ENCODE measurements at regions not wholly inside any gene's neighbourhood (a gene's known extent, or its start where the extent isn't known, plus 50 kb on each side); places are given as distances from the start of the nearest gene placed in this dataset.

- Histone ChIP-seq H3K79me2 (ENCODE audit: control insufficient read depth, insufficient read depth, low read length) (no peaks in the 10 kb centered on the region), H3K9ac (ENCODE audit: control insufficient read depth, insufficient read depth, low read length) (no peak overlapping the region), H3K4me3 (no peak overlapping the region), H2AFZ (ENCODE audit: control insufficient read depth, low read depth, low read length) (peak overlapping the region; percentile 4; the same call in 1 of the 2 replicates), H4K20me1 (ENCODE audit: control insufficient read depth, insufficient read depth) (no peaks in the 10 kb centered on the region), H3K4me2 (ENCODE audit: control insufficient read depth, insufficient read depth) (no peak overlapping the region), H3K36me3 (ENCODE audit: control insufficient read depth in 2 of 2, insufficient read depth in 2 of 2, low read length in 1 of 2) (no peaks in the 10 kb centered on the region), H3K27me3 (replicated peaks in 1 of 2; ENCODE audit: control insufficient read depth in 2 of 2, insufficient read depth in 2 of 2, low read length in 1 of 2) (no peaks in the 10 kb centered on the region), H3K9me3 (replicated peaks; ENCODE audit: control insufficient read depth, insufficient read depth, low read length) (no peaks in the 10 kb centered on the region), H3K4me1 (ENCODE audit: control insufficient read depth, insufficient read depth, low read length) (no peaks in the 10 kb centered on the region), H3K27ac (ENCODE audit: control insufficient read depth, insufficient read depth) (no peak overlapping the region)
- TF ChIP-seq MAX (IDR thresholded peaks at IDR 0.05; ENCODE audit: low read depth, low read length) (no peak), SRF (IDR thresholded peaks at IDR 0.05; ENCODE audit: low read depth in 2 of 2, low read length in 2 of 2) (no peak), RELB (IDR thresholded peaks at IDR 0.05; ENCODE audit: low read depth) (0 out of 2 replicates have a peak, but pooled peaks have one; percentile 21), FOXK2 (IDR thresholded peaks at IDR 0.05) (no peak), IKZF1 (conservative IDR thresholded peaks at IDR 0.05) (peak; percentile 47; the same call in 1 of the 2 replicates), ZNF592 (IDR thresholded peaks at IDR 0.05) (peak; percentile 73; the same call in 1 of the 2 replicates), ZNF687 (IDR thresholded peaks at IDR 0.05) (peak; percentile 59; the same call in 1 of the 2 replicates), RUNX3 (IDR thresholded peaks at IDR 0.05; ENCODE audit: low read length) (peak; percentile 46), MTA2 (IDR thresholded peaks at IDR 0.05; ENCODE audit: low read depth) (0 out of 2 replicates have a peak, but pooled peaks have one; percentile 10), IKZF2 (IDR thresholded peaks at IDR 0.05) (peak; percentile 29 to 46; a peak in 2 of 4 replicates), ASH2L (IDR thresholded peaks at IDR 0.05; ENCODE audit: borderline replicate concordance, low read depth) (no peak), CBX3 (IDR thresholded peaks at IDR 0.05; ENCODE audit: borderline replicate concordance, low read depth) (no peak)
- no TSS peak for BruUV-seq (replicated peaks)
- in situ Hi-C loops (cut with MboI) (no loop called here), intact Hi-C loops (cut with micrococcal nuclease; ENCODE audit: unreplicated experiment) (no loop called here)
- 17% methylated on average over 10 of the region's 10 CpGs for WGBS (ENCODE audit: insufficient coverage, insufficient replicate concordance, low lambda C conversion rate, missing lambda C conversion rate)
- ChIA-PET POLR2A (no interaction called here), CTCF (no interaction called here), RAD21 (ENCODE audit: unreplicated experiment) (no interaction called here), SMC1A (ENCODE audit: uncharacterized antibody, unreplicated experiment) (no interaction called here)
- peak; percentile 82 for ATAC-seq
- no peak for FAIRE-seq
- DNase-seq (ENCODE audit: low read depth, low spot score): peak; percentile 16
Measured at GRCh38 chrX:4710618-4711433, 997.4 kb upstream of the PRKX start.

Measured in GM12878 (cell line).